Left renal pelvis (tissue), 4 donors: ENCODE measurements at regions not wholly inside any gene's neighbourhood (a gene's known extent, or its start where the extent isn't known, plus 50 kb on each side); places are given as distances from the start of the nearest gene placed in this dataset.
"Not testable (repeated sequence)": the region's sequence is repeated elsewhere in the genome, so short reads cannot be mapped to it uniquely, and the experiment has no call there.

ENCODE experiments used
- DNase-seq, 4 donors: peaks; one replicate each; pipeline ENCODE4 v3.0.0-alpha.2; 2013; ENCODE audit warnings: low read depth in 4 of 4, low spot score in 3 of 4

DNA sequence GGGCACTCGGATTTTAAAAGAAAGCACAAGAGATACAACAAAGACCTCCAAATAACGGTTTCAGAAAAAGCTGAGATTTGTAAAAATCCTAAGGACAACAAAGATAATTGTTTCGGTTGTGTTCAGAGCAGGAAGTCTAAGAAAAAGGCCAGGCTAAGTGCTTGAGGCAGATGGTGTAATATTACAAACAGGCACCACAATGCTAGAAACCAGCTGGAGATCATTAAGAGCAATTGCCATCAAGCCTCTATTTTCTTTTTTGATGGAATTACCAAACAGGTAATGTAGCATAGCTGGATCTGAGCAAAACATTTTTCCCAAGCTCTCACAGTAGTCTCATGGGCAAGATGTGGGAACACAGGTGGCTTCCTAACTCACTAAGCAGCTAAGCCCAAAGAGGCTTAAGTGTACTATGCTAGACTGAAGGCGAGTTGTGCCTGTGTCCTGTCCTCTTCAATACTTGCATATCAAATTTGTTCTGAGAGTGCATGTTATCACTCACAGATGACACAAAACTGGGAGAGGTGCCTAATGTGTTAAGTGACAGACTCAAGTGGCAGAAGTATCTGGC lies 161.6 kb downstream of the GLUL start:
- DNase-seq = peak in 1 of 4 donors; percentile 3

DNA sequence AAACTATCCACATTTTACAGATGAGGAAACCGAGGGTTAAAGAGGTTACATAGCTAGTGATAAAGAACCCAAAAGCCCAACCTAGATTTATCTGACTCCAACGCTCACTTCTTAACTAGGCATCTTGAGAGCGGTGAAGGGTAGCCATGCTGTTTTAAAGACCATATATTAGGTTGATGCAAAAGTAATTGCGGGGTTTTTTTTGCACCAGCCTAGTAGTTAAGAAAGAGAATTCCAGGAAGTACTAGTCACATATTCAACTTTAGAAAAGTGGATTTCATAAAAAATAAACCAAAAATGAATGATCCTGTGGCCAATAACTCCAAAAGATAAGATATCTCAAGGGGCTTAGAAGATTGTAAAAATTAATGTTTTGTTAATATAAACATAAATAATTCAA lies 162.1 kb downstream of the GLUL start:
- no peak for DNase-seq

DNA sequence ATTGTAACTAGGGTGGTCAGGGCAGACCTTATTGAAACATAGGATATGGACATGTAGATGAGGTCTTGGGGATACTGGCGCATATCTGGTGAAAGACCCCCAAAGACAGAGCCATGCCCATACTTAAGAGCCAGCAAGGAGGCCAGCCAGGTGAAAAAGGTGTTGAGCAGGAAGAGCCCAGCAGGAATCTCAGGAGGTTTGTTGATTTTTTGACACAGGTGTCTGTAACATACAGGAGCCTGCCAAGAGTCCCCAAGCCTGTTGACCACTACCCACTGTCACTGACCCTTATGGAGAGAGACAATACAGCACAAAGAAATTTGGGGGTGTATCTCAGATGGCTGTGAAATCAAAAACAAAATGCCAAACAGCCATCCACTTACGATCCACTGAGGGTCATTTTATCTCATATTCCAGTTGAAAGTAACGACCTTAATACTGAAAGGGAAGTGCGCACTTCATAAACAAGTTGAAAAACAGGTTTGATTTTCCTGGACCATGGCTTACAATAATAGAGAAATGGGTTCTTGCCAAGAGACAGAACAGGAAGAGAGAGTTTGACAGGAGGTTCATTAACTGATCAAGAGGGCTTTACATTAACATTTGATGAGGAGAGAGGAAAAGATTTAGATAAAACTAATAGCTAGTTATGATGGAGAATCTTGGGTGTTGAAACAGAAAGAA lies 163.6 kb downstream of the GLUL start:
- DNase-seq = no peak

DNA sequence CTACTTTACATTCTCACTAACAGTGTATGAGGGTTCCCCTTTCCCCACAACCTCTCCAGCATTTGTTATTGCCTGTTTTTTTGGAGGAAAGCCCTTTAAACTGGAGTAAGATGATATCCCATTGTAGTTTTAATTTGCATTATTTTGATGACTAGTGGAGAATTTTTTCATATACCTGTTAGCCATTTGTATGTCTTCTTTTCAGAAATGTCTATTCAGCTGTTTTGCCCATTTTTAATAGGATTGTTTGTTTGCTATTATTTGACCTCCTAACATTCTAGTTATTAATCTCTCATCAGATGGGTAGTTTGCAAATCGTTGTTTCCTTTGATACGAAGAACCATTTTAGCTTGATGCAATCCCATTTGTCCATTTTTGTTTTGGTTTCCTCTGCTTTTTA lies 165.0 kb downstream of the GLUL start:
- no peak for DNase-seq

DNA sequence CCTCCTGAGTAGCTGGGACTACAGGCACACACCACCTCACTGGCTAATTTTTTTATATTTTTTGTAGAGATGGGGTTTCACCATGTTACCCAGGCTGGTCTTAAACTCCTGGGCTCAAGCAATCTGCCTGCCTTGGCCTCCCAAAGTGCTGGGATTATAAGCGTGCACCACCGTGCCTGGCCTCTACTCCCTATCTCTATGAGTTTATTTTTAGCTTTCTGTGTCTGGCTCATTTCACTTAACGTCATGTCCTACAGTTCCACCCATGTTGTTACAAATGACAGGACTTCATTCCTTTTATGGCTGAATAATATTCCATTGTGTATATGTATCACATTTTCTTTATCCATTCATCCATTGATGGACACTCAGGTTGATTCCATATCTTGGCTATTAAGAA lies 164.2 kb upstream of the ZNF648 start:
- DNase-seq = not testable (repeated sequence)

DNA sequence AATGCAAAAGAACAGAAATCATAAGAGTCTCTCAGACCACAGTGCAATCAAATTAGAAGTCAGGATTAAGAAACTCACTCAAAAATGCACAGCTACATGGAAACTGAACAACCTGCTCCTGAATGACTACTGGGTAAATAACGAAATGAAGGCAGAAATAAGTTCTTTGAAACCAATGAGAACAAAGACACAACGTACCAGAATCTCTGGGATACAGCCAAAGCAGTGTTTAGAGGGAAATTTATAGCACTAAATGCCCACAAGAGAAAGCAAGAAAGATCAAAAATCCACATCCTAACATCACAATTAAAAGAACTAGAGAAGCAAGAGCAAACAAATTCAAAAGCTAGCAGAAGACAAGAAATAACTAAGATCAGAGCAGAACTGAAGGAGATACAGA lies 160.5 kb upstream of the ZNF648 start:
- DNase-seq = not testable (repeated sequence)

DNA sequence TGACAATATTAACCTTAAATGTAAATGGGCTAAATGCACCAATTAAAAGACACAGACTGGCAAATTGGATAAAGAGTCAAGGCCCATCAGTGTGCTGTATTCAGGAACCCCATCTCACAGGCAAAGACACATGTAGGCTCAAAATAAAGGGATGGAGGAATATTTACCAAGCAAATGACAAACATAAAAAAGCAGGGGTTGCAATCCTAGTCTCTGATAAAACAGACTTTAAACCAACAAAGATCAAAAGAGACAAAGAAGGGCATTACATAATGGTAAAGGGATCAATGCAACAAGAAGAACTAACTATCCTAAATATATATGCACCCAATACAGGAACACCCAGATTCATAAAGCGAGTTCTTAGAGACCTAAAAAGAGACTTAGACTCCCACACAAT lies 159.9 kb upstream of the ZNF648 start:
- DNase-seq = not testable (repeated sequence)

DNA sequence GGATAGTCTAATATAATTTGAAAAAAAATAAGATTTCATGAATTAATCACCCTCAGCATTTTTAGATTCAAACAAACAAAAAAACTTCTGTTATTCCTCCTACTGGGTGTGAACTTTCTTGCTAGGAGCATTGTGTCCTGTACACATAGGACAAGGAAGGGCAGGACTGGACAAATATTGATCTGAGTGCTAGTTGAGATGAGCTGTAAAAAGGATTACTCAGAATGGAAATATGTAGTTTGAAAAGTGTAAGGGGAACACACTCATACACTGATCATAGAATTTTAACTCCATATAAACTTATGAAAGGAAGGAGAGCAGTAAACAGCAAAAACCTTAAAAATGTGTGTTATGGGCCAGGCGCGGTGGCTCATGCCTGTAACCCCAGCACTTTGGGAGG lies 156.5 kb upstream of the ZNF648 start:
- no peak for DNase-seq

DNA sequence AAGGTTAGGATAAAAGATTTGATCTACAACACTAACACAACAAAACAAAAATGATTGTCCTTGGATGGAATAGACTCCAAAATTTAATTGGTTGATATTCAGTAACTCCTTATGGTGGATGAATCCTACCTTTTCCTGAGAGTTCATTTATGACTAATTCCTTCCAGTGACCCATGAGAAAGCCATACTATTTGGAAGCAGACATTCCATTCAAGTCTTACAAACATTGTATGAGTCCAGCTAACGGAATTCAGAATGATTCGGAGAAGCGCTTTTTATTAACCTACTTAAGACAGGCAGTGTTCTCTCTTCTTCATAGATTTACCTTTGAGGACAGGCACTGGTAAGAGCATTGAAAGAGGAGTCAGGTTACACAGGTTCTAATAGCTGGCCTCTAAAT lies 155.6 kb upstream of the ZNF648 start:
- DNase-seq = no peak

DNA sequence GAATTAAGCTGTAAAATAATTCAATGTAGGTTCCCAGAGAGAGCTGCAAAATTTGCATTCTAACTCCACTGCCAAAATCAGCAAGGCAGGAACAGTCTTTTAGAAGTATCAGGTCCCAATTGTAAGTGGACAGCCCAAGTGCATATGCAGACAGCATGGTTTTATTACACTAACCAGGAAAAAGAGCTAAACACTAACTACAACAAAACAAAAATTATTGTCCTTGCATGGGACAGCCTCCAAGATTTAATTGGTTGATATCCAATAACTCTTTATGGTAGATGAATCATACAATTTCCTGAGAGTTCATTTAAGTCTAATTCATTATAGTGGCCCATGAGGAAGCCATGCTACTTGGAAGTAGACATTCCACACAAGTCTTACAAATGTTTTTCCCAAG lies 154.3 kb upstream of the ZNF648 start:
- peak in 1 of 4 donors; percentile 18 for DNase-seq

DNA sequence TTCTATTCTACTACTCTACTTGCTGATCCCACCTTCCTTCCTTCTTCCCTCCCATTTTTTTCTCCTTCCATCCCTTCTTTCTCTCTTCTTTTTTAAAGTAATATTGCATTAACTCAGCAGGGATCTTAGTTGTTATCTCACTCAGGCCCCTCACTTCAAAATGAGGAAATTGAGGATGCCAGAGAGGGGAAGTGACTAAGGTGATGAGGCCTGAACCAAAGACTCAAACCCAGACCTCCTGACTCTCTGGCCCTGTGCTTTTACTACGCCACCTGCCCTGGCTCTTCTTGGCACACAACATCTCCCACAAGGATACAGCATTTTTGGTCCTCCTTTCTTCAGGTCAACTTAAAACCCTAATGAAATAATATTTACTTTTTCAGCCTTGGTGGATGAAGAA lies 151.7 kb upstream of the ZNF648 start:
- no peak for DNase-seq

DNA sequence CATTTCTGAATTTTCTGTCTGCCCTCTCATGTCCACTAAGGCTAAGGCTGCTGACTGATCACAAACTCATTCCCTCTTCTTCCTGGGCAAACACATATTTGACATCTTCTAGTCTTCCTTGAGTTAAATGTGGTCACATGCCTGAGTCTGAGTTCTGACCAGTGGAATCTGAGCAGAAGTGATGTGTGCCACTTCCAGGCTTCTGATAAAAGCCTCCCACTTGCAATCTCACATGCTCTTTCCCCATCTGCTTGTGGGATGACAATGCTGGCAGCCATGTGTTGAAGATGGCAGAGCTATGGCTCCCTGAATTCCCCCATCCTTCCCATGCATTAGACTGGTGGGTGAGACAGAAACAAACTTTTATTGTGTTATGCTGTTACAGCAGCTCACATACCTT lies 149.9 kb upstream of the ZNF648 start:
- no peak for DNase-seq

DNA sequence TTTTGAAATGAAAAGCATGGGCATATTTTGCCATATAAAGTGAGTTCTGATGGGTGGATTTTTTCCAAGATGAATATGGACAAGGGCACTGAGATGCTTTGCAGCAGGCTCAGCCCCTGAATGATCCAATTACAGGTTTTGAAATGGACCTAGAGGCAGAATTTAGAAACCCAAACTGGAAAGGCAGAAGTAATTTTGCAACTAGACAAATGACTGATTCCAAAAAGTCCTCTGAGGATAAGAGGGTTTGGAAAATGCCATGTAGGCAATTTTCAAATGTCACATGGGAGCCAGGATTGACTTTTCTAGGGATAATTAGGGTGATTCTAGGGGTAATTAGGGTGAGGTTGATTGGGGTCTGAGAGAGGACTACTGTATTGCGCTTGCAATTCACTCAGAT lies 148.9 kb upstream of the ZNF648 start:
- DNase-seq = no peak

DNA sequence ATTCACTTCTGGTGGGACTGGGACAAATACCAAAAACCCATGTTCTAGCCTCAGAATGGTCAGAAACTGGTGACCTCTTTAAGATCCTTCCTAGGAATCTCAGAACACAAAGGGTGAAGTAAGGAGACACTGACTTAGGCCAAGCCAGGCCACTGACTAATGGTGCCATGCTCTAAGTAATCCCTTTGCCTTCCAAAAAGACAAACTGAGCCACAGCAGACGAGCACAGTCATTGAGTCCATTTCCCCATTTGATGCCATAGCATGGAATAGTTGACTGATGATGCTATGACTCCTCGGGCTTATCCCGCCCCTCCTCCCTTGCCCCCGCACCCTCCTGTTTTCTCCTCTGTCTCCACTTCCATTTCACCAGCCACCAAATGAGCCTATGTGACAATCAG lies 145.8 kb upstream of the ZNF648 start:
- DNase-seq = no peak

DNA sequence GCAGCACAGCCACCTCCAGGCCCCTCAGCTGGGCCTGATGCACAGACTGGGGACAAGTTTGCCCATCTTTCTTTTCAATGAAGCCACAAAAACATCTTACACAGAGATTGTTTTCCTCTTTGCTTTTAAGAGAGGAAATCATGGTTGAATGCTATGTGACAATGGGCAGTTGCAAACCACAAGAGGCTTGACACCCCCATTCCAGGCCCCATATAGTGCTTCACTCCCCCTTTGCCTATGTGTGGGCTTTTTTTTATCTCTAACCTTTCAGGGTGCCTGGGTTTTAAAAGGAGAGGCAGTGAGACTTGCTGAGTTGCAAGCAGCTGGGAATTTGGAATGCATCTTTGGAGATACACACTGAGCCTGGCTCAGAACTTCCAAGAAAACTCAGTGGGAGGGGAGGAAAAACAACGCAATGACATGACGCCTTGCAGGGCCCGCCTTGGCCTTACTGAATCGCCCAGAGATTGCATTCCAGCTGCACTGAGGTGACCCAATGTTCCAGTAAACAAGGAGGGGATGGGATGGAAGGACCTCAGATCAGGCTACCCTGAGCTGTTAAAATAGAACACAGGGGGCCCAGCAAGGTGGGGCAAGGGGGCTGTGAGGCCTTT lies 145.2 kb upstream of the ZNF648 start:
- no peak for DNase-seq

DNA sequence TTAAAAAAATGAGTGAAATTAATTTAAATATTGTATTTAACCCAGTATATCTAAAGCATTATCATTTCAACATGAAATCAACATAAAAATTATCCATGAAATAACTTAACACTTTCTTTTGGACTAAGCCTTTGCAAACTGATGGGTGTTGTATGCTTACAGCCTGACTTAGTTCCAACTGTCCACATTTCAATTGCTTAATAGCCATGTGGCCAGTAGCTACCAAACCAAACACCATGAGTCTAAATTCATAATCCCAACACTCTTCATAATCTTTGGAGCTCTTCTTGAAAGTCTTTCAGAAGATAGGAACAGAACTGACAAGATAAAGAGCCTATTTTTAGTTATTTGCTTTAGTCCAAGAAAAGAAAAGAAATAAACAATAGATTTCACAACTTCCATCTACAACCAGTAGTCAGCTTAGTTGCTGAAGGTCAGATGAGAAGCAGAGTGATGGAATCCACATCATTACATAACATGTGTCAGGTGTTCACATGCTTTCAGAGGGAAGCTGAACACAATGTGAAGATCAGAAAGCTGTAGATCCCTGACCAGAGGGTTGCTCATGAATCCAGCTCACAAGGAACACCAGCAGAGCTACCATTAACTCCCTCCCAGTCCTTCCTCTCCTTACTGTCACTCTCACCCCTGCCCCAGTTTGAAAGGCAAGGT lies 144.0 kb upstream of the ZNF648 start:
- DNase-seq = no peak

DNA sequence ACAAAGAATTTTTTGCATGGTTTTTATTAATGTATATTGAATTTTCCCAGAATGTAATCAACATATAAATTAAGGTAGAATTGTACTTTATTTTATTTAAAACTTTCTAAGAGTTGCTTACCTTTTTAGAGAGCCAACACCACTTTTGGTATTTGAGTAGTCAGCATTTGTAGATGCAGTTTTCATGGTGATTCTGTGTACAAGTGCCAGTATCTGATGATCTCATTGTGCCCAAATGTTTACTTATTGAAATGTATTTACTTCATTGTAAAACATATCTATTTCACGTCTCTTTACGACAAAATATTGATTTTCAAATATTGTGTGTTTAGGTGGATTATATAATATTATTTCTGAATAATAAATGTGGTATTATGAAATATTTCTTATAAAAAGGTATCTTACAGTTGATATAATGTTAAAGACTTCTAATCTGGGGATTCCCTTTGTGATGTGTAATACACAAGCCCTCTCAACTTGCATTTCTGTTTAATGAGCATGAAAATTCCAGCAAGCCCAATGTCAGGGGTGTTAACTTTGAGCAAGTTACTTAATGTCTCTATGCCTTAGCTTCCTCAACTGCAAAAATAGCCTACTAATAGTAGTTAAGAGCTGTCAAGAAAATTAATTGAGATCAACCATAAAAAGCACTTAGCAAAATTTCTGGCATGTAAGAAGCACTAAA lies 141.8 kb upstream of the ZNF648 start:
- no peak for DNase-seq

DNA sequence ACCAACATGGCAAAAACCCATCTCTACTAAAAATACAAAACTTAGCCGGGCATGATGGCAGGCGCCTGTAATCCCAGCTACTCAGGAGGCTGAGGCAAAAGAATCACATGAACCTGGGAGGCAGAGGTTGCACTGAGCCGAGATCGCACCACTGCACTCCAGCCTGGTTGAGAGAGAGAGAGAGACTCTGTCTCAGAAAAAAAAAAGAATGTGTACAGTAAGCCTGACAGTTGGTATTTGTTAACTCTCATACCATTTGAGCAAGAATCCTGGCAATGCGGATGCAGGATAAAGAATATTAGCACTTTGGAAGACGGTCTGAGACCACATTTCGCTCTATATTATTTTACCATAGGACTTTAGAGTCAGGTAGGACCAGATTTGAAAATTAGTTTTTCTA lies 140.0 kb upstream of the ZNF648 start:
- DNase-seq = not testable (repeated sequence)

DNA sequence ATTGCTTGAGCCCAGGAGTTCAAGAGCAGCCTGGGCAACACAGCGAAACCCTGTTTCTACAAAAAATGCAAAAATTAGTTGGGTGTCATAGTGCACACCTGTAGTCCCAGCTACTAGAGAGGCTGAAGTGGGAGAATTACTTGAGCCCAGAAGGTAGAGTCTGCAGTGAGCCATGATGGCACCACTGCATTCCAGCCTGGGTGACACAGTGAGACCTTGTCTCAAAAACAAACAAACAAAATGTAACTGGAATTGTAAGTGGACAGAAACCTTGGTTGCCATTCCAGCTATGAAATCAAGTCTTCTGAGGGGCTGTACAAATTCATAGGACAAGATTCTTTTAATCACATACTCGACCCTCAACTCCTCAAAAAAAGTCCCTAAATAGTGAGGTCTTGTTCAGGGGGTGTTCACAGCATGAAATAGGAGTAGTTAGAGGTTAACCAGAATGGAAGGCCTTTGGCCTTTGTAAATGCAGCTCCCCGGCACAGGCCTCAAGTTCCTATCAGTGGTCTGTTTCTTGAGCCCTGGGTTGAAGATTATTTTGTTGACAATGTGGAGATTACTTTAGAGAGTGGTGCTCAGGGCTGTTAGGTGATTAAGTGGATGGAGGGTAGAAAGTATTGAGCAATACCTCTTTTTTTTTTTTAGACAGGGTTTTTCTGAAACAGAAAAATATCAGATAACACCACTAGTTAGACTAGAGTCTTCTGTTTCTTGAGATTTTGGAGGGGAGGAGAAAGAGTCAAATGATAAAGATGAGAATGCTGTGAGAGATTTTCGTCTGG lies 138.7 kb upstream of the ZNF648 start:
- DNase-seq = no peak

DNA sequence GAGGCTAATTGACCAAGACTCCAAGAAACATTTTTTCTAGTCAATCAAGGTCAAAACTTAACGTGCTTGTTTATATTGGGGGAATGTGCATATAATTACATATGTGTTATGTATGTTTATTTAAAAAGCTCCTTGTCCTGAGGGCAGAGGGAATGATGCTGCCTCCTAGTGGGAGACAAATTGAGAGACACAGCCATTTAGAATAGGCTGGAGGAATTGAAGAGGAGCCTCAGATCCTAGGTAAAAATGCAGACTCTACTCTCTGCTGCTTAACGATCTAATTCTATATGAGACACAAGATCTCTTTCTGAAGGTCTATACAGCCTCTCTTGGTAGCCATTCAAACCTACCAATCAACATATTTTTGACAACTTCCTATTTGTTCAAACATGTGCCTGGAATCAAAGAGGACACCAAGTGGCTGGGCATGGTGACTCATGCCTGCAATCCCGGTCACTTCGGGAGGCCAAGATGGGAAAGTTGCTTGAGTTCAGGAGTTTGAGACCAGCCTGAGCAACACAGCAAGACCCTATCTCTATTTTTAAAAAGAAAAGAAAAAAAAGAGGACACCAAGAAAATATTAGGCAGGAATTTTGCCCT lies 136.6 kb upstream of the ZNF648 start:
- no peak for DNase-seq
